ACHN (cell line): ENCODE measurements at regions not wholly inside any gene's neighbourhood (a gene's known extent, or its start where the extent isn't known, plus 50 kb on each side); places are given as distances from the start of the nearest gene placed in this dataset.

ENCODE experiments used
- DNase-seq: peaks from one replicate; pipeline ENCODE4 v3.0.0-alpha.2; 2015
- in situ Hi-C: cut with HindIII; loops from 2 replicates; pipeline ENCODE4 v1.10.0; 2017; ENCODE audit warnings: low sequenced_read_pairs, low pct_ligation_motif_present, low pct_unique_long_range_greater_than_20kb

DNA sequence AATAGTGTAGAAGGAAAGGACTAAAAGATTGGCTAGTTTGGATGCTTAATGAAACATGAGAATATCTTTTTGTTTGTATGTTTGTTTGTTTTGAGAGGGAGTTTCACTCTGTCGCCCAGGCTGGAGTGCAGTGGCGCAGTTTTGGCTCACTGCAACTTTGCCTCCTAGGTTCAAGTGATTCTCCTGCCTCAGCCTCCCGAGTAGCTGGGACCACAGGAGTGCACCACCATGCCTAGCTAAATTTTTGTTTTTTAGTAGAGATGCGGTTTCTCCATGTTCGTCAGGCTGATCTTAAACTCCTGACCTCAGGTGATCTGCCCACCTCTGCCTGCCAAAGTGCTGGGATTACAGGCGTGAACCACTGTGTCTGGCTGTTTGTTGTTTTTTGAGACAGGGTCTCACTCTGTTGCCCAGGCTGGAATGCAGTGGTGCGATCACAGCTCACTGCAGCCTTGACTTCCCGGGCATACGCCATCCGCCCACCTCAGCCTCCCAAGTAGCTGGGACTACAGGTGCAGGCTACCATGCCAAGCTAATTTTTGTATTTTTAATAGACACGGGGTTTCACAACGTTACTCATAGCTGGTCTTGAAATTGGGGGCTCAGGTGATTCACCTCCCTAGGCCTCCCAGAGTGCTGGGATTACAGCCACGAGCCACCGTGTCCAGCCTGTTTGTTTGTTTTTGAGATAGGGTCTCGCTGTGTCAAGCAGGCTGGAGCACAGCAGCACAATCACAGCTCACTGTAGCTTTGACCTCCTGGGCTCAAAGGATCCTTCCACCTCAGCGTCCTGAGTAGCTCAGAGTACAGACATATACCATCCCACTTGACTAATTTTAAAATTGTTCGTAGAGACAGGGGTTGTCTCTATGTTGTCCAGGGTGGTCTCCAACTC is 209.2 kb downstream of the MYCN start:
- in situ Hi-C loops, result no loop called here
- DNase-seq, result no peak

- in situ Hi-C loops, result no loop called here
- no peak for DNase-seq
Observed at GRCh38 chr2:16148632-16149348, 208.4 kb downstream of the MYCN start.

- in situ Hi-C loops, result no loop called here
- no peak for DNase-seq
Observed at GRCh38 chr2:16142383-16143361, 202.3 kb downstream of the MYCN start.

DNA sequence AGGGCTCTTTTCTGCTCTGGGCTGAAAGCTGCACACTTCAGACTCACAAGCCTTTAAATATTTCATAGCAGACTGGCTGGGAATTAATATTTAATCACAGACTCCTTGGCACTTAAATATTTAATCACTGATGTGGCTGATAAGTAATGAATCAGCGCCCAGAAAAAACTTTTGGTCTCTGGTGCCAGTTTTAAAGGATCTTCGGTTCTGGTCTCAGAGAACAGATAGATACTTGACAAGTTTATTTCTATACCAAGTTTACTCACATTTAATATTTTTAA is 201.2 kb downstream of the MYCN start:
- in situ Hi-C loops, result no loop called here
- DNase-seq, result no peak

GRCh38 chr2:16140771-16141640 is 200.7 kb downstream of the MYCN start:
- DNase-seq, result no peak
- in situ Hi-C loops, result no loop called here

- no peak for DNase-seq
- in situ Hi-C loops, result no loop called here
Observed at GRCh38 chr2:16139663-16140615, 199.6 kb downstream of the MYCN start.

DNA sequence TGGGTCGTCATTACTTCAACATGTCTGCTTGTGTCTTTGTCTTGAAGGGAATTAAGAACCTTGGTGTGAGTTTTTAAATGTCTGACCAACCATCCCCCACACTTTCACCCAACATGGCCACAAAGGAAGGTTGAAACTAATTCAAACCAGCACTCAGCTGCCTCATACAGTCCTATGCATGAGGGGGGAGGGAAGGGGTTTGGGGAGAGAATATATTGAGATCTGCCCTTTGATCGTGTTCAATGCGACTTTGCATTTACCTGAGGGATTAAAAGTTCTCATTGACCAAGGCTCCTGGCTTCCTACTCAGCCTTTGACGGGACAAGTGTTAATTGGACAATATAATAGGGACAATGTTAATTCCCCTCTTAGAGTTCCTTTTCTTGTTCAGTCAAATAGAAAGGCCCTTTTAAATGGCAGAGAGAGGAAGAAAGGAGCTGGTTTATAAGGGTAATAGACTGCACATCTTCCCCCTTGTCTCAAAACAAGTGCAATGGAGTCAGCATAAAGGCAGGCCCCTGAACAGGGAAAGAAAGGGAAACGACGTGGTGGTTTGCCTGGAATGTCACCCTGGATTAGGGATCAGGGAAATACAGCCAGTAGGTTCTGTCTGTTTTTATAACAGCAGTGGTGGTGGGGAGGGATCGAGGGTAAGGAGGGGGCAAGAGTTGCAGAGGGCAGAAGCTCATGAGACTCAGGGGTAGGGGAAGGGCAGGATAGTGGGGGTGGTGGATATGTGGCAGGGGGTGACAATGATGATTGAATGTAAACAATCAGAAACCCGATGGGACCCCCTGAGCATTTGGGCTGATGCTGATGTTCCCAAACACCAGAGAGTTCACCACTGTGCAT is 198.7 kb downstream of the MYCN start:
- no peak for DNase-seq
- in situ Hi-C loops, result no loop called here

DNA sequence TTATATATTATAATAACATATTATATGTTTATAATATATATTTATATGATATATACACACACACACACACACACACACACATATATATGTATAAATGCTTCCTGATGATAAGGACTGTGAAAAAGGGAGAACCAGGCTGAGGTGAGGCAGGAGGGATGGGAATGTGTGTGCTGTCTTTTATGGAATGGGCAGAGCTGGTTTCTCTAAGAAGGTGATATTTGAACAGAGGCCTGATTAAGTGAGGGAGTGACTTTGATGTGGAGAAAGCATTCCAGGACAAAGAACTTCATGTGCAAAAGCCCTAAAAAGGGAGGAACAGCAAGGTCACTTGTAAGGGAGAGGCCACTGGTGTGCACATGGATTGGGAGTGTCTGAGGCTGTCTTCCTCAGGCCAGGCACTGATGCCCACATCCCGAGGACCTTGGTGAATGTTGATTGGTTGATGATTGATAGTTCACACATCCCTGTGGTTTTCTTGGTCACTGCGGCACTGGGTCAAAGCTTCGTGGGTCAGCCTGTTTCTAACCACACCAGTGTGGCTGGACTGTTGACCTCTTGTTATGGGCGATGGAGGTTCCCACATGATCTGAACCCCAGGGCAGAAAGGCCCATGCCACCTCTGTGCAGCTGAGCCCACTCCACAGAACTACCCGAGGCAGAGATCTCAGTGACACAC is 196.9 kb downstream of the MYCN start:
- in situ Hi-C loops, result no loop called here
- DNase-seq, result no peak

GRCh38 chr2:16136461-16137035 is 196.2 kb downstream of the MYCN start:
- no peak for DNase-seq
- in situ Hi-C loops, result no loop called here

- in situ Hi-C loops, result no loop called here
- DNase-seq, result no peak
Observed at GRCh38 chr2:16135913-16136310, 195.6 kb downstream of the MYCN start.

DNA sequence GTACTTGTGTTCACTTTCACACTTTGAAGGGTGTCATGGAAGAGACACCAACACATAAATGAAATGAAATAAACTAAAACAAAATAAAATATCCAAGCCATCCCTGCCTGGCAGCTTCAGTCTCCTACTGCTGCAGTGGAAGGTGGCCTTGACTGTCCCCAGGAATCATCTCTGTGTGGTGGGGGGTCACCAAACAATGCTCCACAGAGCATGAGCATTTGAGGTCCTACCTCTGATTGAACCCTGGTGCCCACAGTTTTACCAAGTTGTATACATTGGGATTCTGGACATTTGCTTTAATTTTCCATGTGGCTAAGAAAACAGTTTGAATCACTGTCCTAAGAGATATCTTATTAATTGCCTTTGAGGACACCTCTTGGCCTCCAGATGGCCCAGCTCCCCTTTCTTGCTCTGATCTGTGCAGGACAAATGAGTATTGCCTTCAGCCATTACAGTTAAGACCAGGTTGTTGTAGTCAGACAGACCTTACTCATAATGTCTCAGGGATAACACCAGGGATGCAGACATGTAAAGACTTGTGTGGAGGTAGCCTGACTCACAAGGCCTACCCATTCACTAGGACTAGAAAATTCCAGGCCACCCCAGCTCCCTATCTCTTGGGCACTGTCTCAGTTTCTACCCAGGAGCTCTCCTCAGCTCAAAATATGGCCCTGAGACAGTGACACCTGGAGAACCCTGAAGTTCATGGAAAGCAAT is 195.0 kb downstream of the MYCN start:
- in situ Hi-C loops, result no loop called here
- no peak for DNase-seq

DNA sequence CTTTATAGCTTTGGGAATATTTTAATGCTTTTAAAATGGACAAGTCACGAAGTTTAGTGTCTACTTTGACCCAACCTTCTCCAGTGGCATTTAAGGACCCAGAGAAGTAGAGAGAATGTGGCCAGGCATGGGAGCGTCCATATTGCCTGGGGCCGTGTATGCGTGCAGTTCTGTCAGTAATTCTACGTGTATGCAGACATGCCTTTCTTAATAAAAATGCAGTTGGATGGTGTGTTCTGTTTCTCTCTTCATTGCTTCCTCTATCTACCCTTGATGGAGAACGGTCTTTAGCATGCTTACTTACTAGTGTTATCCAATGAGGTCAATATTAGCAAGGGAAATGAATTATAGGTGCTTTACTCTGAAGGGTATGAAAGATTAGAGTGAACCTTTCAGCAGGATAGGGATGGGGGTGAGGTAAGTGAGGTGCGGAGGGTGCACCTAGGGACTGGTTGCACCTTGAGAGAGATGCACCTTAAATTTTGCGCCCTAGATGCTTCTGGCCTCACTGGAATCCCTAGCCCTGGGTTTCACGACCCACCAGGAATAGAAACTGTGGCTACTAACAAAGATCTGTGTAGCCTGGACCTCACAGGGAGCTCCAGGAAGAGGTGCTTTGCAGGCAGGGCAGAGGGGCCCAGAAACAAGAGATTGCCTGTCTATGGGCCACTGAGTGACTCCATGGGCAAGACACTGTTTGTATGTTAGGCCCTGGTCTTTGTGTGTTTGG is 194.3 kb downstream of the MYCN start:
- no peak for DNase-seq
- in situ Hi-C loops, result no loop called here

DNA sequence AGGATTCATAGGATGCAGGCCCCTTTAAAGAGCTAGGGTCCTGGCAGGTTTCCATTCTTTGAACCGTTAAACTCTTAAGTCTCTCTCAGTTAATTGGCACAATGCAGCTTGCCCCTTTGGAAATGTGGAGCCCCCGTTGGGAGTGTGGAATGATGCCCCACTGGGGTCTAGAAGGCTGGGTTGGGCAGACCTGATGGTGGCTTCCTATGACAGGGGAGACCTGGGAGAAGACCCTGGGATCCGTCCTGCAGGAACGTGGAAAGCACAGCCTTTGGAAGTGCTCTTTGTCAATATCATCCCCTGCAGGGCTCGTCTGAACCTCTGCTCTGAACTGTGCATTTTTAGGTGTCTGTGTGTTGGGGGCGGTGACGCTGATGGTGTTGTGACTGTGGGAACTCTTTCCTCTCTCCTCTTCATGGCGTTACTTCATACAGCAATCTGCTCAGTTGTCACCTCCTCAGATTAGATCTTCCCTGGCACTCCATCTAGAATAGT is 190.6 kb downstream of the MYCN start:
- in situ Hi-C loops, result no loop called here
- DNase-seq, result no peak

DNA sequence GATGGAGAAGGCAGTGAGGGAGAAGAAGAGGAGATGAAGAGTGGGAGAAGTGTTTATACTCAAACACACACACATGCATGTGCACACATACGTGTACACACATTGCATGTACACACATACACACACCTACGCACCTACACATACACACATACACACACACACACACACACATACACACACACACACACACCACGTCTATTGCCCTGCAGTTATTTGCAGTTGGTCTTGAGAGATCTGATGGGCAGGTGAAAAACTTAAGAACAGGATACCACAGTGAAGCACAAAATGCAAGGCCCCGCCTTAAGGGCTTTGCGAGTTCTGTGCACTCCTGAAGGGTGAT is 190.2 kb downstream of the MYCN start:
- in situ Hi-C loops, result no loop called here

More for the DNA sequence above, 190.2 kb downstream of the MYCN start:
- DNase-seq, result no peak
